ENCODE measurements at regions not wholly inside any gene's neighbourhood (a gene's known extent, or its start where the extent isn't known, plus 50 kb on each side); places are given as distances from the start of the nearest gene placed in this dataset.
"Not testable (repeated sequence)": the region's sequence is repeated elsewhere in the genome, so short reads cannot be mapped to it uniquely, and the experiment has no call there.

DNA sequence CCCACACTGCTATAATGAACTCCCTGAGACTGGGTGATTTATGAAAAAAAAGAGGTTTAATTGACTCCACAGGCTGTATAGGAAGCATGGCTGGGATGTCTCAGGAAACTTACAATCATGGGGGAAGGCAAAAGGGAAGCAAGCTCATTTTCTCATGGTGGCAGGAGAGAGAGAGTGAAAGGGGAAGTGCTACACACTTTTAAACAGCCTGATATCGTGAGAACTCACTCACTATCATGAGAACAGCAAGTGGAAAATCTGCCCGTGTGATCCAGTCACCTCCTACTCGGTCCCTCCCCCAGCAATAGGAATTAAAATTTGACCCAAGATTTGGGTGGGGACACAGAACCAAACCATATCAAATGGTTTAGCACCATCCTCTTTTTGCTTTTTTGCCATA, 116.6 kb upstream of the CEP162 start:
- DNase-seq, result no peak

DNA sequence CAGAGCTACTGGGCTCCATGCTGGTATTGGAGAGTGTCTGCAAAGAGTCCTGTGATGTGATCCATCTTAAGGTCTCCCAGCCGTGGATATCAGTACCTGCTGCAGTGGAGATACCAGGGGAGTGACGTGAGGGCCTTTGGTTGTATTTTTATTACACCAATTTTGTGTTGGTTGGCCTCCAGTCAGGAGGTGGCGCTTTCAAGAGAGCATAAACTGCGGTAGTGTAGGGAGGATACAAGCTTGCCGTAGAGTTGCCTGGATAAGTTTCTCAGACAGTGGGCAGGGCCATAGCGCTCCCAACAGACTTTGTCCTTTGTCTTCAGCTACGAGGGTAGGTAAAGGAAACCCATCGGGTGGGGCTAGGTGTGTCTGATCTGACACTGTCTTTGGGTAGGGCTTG, 113.0 kb upstream of the CEP162 start:
- no peak for DNase-seq

- no peak for DNase-seq
Measured at GRCh38 chr6:84333842-84334241, 106.4 kb upstream of the CEP162 start.

- no peak for DNase-seq
Measured at GRCh38 chr6:84332139-84333034, 104.9 kb upstream of the CEP162 start.

- DNase-seq, result no peak
Measured at GRCh38 chr6:84330325-84330724, 102.9 kb upstream of the CEP162 start.

GRCh38 chr6:84329516-84329915, 102.1 kb upstream of the CEP162 start:
- DNase-seq, result peak; percentile 76

GRCh38 chr6:84329077-84329476, 101.6 kb upstream of the CEP162 start:
- DNase-seq, result no peak

DNA sequence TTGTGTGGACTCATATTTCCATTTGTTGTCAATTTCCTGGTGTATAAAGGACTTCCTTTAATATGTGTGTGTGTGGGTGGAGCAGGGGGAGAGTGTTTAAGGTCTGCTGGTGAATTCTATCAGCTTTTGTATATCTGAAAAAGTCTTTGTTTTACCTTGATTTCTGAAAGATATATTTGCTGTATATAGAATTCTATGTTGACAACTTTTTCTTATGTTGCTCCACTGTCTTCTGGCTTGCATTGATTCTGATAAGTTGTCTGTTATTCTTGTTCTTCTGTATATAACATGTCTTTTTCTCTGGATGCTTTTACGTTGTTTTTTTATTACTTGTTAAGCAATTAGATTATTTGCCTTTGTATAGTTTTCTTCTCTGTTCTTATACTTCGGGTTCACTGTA, 90.0 kb upstream of the CEP162 start:
- DNase-seq, result no peak

DNA sequence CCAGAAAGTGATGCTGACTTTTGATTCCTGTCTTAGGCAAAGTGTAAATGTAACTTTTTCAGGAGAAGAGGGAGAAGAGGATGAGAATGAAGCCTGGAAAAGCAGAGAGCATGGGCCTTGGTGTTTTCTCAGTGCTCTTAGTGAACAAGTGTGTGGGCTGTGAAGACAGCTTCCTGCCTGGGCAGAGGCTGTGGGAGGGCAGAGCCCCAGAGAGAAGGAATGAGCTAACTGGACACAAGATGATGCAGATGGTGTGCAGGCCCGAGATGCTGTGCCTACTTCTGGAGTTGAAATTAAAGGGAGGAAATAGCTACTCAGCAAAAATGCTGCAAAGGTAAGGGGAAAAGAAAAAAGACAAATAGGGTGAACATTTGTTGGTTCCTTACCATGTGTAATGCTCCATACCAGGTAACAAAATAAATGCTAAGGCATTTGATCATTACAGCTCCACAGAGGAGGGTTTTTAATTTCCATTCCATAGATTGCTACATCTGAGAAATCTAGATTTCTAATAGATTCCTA, 87.0 kb upstream of the CEP162 start:
- DNase-seq, result no peak

DNA sequence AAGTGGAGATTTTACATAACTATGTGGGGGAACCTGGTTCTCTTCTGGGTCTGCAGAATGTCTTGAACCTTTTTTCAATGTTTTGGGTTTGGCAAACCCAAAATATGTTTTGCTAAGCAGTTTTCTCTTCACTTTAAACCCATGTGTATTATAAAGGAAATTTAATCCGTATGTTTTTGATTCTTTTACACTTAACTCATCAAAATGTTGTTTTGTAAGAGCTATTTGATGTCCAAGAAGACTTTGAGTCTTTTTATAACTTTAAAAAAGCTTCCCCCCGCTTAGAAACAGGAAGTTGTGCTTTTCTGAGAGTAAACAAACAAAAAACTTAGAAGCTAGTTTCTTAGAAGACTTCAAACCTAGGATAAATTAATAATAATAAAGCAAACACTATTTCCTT, 81.9 kb upstream of the CEP162 start:
- DNase-seq, result no peak

DNA sequence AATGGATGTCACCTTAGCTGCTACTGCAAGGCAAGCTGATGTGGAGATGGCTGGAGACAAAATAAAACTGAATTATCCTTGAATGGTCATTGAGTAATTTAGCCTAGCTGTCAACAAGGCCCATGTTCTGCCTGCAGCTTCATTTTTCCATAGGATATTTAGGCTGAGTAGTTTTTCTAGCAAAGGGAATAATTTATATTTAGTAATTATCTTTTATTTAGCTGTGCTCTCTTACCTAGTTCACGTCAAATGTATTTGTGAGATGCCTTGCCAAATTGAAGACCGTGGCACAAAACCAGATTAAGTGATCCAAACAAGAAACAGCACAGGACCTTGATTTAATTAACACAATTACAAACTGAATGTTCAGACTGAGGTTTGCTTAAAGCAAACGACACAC, 77.4 kb upstream of the CEP162 start:
- no peak for DNase-seq

- DNase-seq, result not testable (repeated sequence)
Measured at GRCh38 chr6:84291033-84291432, 63.6 kb upstream of the CEP162 start.

DNA sequence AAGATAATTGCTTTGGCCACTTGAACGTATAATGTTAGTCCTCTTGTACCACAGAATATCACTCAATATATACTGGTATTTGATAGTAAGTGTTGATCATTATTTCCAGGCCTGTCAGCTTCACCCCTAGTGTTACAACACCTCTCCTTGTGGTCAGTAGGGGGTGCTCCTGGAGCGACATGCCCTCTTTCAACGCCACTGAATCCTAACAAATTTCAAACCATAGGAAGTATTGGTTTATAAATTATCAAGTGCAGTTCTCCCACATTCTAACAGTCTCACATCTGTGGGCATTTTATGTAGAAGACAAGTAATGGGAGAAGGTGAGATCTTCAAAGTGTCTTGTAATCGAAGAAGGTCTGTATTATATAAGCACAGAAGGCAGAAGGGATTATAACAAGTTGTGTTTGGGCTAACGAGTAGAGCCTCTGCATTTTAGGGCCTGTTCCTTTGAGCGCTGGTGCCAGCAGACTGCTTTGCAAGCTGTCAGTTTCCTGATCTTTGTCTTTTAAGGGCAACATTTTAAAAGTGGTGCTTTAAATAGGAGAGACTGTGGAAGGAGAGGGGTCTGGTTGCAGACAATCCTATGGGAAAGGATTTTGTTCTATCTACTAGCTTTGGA, 57.1 kb upstream of the CEP162 start:
- no peak for DNase-seq

DNA sequence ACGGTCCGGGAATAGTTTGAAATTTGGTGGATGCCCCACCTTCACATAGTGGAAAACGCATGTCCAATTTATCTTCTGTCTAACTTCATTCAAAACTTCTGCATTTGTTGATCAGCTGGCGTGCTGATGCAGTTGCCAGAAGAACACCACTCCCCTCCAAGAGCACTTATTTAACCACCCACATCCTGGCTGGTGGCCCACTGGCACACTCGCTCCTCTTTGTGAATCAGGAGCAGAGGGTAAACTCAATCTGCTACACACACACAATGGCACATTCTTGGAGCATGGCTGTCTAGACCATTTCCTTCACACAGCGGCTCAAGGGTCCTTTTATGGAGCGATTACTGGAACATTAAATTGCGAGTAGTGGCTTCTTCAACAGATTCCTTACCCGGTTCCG, 55.1 kb upstream of the CEP162 start:
- peak; percentile 72 for DNase-seq

GRCh38 chr6:84280639-84281038, 53.2 kb upstream of the CEP162 start:
- DNase-seq, result no peak

DNA sequence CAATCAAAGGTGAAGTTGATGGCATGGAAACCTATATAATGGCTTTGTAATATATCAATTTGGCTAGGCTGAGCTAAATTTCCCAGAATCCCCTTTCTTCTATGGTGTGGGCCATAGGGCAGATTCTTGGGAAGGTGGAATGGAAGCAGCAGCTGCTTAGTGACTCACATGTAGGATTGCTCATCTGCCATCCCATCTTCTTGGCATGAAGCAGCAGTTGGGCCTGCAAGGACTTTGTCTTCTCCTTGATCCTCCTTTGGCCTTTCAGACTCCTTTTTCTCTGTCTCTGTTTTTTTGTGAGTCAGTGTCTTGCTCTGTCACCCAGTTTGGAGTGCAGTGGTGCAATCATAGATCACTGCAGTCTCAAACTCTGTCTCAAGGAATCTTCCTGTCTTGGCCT, 52.6 kb upstream of the CEP162 start:
- no peak for DNase-seq

DNA sequence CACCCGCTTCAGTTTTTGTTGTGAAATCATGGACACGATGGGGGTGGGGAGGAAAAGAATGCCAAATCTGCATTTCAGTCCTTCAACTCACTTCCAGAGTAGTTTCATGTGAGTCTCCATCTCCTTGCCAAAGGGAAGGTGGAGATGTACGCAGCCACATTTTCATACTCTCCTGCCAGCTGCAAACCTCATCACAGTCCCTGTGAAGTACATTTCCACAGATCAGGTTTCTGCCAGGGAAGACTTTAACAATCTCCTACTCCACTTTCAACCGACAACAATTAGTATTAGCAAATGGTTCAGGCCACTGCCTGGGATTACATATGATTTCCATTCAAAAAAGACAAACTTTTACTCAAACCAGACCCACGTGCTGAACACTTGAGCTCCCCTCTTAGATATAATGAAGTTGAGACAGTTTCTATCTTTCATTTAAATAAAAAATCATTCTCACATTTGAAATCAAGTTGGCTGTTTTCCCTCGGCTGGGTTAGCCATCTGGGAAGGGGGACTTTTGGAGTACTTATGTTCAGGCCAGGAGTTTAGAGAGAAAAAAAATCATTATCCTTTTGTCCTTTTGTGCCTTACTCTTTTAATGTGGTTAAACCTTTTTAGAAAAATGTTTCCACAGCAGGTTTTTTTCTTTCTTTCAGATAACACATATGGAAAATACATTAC, 51.0 kb upstream of the CEP162 start:
- peak; percentile 77 for DNase-seq

Measured in left hindlimb (tissue), 1 donor.